GM12891 (cell line): ENCODE measurements at regions not wholly inside any gene's neighbourhood (a gene's known extent, or its start where the extent isn't known, plus 50 kb on each side); places are given as distances from the start of the nearest gene placed in this dataset.

Experiments used
- POLR2A ChIP-seq: IDR thresholded peaks from 2 replicates; pipeline ENCODE4 v1.6.1; 2011; ENCODE audit warnings: low read depth, low read length, control low read depth
- POLR2AphosphoS5 ChIP-seq: IDR thresholded peaks from 2 replicates; pipeline ENCODE4 v1.6.1; 2011; ENCODE audit warnings: low read depth, low read length, control low read depth

GRCh38 chr16:63530208-63530607 lies 1494.0 kb upstream of the CDH8 start:
- TF ChIP-seq POLR2AphosphoS5 (no peak), POLR2A (no peak)
